Stomach (tissue), 4 donors: ENCODE measurements at regions not wholly inside any gene's neighbourhood (a gene's known extent, or its start where the extent isn't known, plus 50 kb on each side); places are given as distances from the start of the nearest gene placed in this dataset.

Source experiments
- CTCF ChIP-seq, 7 experiments: fragments of 450-650 bp in 4 of 7; fragments of 200-600 bp in 3 of 7; sonication (generic) in 3 of 7; IDR thresholded peaks; one replicate each; pipeline ENCODE4 v1.5.1; 2016 to 2019; ENCODE audit warnings: antibody characterized with exemption in 7 of 7, control low read depth in 2 of 7, mild to moderate bottlenecking in 1 of 7
- POLR2A ChIP-seq, 4 donors: fragments of 450-650 bp; IDR thresholded peaks; one replicate each; pipeline ENCODE4 v1.6.1; 2016; ENCODE audit warnings: antibody characterized with exemption in 4 of 4, control low read depth in 2 of 4, mild to moderate bottlenecking in 1 of 4, moderate library complexity in 1 of 4
- POLR2AphosphoS5 ChIP-seq, 3 donors: sonication (generic); formaldehyde crosslinking; IDR thresholded peaks; one replicate each; pipeline ENCODE4 v1.6.1; 2016; ENCODE audit warnings: antibody characterized with exemption in 3 of 3

- TF ChIP-seq CTCF (IDR thresholded peaks at IDR 0.05) (no peak), POLR2A (IDR thresholded peaks at IDR 0.05) (no peak), POLR2AphosphoS5 (IDR thresholded peaks at IDR 0.05) (no peak)
Measured at GRCh38 chr5:155127552-155127951, 114.0 kb downstream of the KIF4B start.
